AG09319 (cell line): ENCODE measurements at regions not wholly inside any gene's neighbourhood (a gene's known extent, or its start where the extent isn't known, plus 50 kb on each side); places are given as distances from the start of the nearest gene placed in this dataset.
A peak's percentile ranks its signal among the peaks of the same experiment; 100 is the strongest.

Experiments
- DNase-seq: peaks from one replicate; pipeline ENCODE4 v3.0.0-alpha.2; 2010; ENCODE audit warnings: low read depth; ENCODE audit errors: extremely low read depth
- TF ChIP-seq, protein P1 (sequence below): IDR thresholded peaks from 2 replicates; pipeline ENCODE4 v1.5.1; 2011; ENCODE audit warnings: low read depth, mild to moderate bottlenecking, inconsistent platforms, low read length, moderate library complexity

DNA sequence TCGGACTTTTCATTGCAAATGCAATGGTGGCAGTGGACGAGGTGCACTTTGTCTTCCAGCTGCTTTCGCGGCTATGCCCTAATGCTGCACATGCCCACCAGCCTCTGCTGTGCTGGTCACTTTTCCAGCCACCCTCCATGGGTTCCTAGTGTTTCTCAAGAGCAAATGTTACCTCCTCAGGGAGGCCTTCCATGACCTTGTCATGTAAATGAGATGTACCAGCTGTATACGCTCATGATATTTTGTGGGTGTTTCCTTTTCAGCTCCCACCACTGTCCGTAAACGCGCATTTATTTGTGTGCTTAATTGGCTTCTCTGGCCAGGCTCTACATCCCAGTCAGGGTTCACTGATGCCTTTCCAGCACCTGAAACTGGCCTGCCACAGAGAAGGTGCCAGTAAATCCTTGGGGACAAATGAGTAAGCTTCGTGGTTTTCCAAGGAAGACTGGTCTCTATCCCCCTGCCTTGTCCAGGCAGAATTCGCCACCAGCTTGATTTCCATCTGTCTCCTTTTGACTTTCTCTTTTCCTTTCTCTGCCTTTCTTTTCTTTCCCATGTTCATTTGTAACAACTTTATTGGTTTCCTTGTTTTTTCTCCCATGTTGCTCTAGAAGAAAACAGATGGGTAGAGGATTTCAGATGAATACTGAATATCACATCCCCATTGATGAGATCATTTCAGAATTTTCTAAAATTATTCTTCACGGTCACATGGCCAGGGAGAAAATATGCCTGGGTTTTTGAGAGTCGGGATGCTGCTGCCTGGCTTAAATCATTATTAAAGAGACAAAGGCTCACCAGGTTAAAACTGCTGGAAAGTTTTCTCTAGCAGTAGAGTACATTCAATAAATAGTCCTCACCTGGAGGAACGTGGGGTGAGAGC is 82.5 kb downstream of the CHST2 start:
- TF ChIP-seq, protein P1, sequence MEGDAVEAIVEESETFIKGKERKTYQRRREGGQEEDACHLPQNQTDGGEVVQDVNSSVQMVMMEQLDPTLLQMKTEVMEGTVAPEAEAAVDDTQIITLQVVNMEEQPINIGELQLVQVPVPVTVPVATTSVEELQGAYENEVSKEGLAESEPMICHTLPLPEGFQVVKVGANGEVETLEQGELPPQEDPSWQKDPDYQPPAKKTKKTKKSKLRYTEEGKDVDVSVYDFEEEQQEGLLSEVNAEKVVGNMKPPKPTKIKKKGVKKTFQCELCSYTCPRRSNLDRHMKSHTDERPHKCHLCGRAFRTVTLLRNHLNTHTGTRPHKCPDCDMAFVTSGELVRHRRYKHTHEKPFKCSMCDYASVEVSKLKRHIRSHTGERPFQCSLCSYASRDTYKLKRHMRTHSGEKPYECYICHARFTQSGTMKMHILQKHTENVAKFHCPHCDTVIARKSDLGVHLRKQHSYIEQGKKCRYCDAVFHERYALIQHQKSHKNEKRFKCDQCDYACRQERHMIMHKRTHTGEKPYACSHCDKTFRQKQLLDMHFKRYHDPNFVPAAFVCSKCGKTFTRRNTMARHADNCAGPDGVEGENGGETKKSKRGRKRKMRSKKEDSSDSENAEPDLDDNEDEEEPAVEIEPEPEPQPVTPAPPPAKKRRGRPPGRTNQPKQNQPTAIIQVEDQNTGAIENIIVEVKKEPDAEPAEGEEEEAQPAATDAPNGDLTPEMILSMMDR = no peak
- no peak for DNase-seq

GRCh38 chr3:143203142-143203541 is 83.6 kb downstream of the CHST2 start:
- no peak for DNase-seq
- TF ChIP-seq, protein P1 = no peak

DNA sequence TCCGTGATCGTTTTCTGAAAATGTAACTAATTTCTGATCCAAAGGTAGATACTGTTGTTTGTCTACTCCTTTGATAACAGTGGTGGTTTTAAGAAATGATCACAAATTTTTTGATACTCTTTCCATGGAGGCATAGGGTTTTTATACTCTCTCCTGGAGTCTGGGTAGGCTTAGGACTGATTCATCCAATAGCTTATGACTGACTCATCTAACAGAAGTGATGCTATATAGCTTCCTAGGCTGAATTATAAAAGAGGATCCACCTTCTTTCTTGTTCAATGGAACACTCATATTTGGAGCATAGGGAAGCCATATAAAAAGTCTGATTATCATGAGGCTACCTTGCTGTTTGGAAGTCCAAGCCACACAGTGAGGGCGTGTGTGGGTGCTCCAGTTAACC is 84.3 kb downstream of the CHST2 start:
- TF ChIP-seq, protein P1 = no peak
- no peak for DNase-seq

DNA sequence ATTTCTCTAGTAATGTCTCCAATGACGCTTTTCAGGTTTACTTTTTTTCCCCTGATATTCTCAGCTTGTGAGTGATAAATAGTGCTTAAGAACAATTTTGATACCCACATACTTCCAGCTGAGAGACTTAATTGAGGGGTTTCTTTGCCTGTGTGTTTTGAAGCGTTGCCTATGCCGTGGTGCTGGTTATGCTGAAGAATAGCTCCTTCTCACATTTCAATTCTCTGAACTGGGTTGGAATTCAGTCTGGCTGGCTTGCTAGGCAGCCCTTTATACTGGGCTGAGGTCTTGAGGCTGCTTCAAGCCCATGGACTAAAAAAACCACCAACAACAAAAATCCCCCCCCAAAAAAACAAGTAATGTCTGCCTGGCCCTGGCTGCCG is 87.4 kb downstream of the CHST2 start:
- DNase-seq = no peak
- TF ChIP-seq, protein P1 = no peak

DNA sequence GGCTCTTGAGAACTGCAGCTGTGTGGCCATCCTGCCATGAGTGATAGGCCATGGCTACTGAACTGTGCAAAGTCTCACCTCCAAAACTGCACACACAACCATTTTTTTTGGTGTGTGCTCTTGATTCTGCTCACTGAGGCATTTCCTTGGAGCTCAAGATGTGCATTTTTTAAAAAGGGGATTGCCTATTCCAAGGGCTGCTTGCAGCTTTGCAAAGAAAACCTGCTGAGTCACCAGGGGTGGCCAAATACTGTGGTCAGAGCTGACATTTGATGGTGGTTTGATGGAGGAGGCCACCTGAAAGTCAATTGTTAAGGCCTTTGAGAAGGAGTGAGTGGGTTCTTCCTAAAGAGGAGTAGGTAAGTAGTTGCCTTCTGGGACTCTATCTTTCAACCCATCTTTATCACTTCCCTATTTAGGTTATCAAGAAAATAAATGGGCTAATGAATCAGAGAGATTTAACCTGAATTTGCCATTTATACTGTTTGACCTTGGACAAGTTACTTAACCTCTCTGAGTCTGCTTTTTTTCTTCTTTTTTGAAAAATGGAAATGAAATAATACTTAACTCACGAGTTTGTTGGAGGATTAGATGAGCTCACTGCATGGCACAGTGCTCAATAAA is 87.9 kb downstream of the CHST2 start:
- TF ChIP-seq, protein P1 = no peak
- DNase-seq = peak; percentile 25

GRCh38 chr3:143208976-143209714 is 89.6 kb downstream of the CHST2 start:
- DNase-seq = no peak

More at GRCh38 chr3:143208976-143209714, 89.6 kb downstream of the CHST2 start:
- TF ChIP-seq, protein P1 = no peak
